MV-4-11 (cell line): ENCODE measurements at regions not wholly inside any gene's neighbourhood (a gene's known extent, or its start where the extent isn't known, plus 50 kb on each side); places are given as distances from the start of the nearest gene placed in this dataset.
A peak's percentile ranks its signal among the peaks of the same experiment; 100 is the strongest.

Experiments used
- DNase-seq: peaks from one replicate; lab custom pipeline; 2025; lab: John Stamatoyannopoulos, UW

- DNase-seq = no peak
Observed at GRCh38 chr4:36966756-36967460, 277.6 kb upstream of the NWD2 start.

- no peak for DNase-seq
Observed at GRCh38 chr4:36979533-36979932, 265.0 kb upstream of the NWD2 start.

- no peak for DNase-seq
Observed at GRCh38 chr4:36990128-36990872, 254.2 kb upstream of the NWD2 start.

- peak; percentile 10 for DNase-seq
Observed at GRCh38 chr4:36997727-36998126, 246.8 kb upstream of the NWD2 start.

GRCh38 chr4:37000281-37000680 is 244.3 kb upstream of the NWD2 start:
- DNase-seq = no peak

- DNase-seq = no peak
Observed at GRCh38 chr4:37001688-37002436, 242.7 kb upstream of the NWD2 start.

GRCh38 chr4:37002625-37003024 is 241.9 kb upstream of the NWD2 start:
- DNase-seq = no peak

GRCh38 chr4:37008199-37008598 is 236.3 kb upstream of the NWD2 start:
- DNase-seq = no peak

- DNase-seq = no peak
Observed at GRCh38 chr4:37014584-37014983, 230.0 kb upstream of the NWD2 start.

- no peak for DNase-seq
Observed at GRCh38 chr4:37015391-37015790, 229.2 kb upstream of the NWD2 start.

- no peak for DNase-seq
Observed at GRCh38 chr4:37023504-37023903, 221.0 kb upstream of the NWD2 start.

- no peak for DNase-seq
Observed at GRCh38 chr4:37023996-37024395, 220.5 kb upstream of the NWD2 start.

GRCh38 chr4:37040816-37041215 is 203.7 kb upstream of the NWD2 start:
- no peak for DNase-seq

GRCh38 chr4:37043342-37043741 is 201.2 kb upstream of the NWD2 start:
- DNase-seq = no peak

- DNase-seq = no peak
Observed at GRCh38 chr4:37051111-37051510, 193.4 kb upstream of the NWD2 start.

- DNase-seq = no peak
Observed at GRCh38 chr4:37051866-37052265, 192.7 kb upstream of the NWD2 start.

GRCh38 chr4:37054531-37055077 is 189.9 kb upstream of the NWD2 start:
- DNase-seq = no peak

- DNase-seq = no peak
Observed at GRCh38 chr4:37058826-37059225, 185.7 kb upstream of the NWD2 start.

GRCh38 chr4:37066159-37066558 is 178.4 kb upstream of the NWD2 start:
- no peak for DNase-seq

GRCh38 chr4:37068580-37068979 is 176.0 kb upstream of the NWD2 start:
- DNase-seq = no peak

- DNase-seq = no peak
Observed at GRCh38 chr4:37070041-37070440, 174.5 kb upstream of the NWD2 start.

GRCh38 chr4:37071576-37071975 is 173.0 kb upstream of the NWD2 start:
- no peak for DNase-seq
